Transverse colon (tissue), 4 donors: ENCODE measurements at regions not wholly inside any gene's neighbourhood (a gene's known extent, or its start where the extent isn't known, plus 50 kb on each side); places are given as distances from the start of the nearest gene placed in this dataset.

Source experiments
- DNase-seq: peaks from one replicate; pipeline ENCODE4 v3.0.0-alpha.2; 2019
- H3K27ac ChIP-seq, 4 donors: fragments of 200-600 bp; sonication (generic); 2 replicates each; pipeline ENCODE4 v1.5.1; 2016 to 2018; ENCODE audit warnings: inconsistent platforms in 4 of 4
- H3K27me3 ChIP-seq: fragments of 200-600 bp; sonication (generic); 2 replicates; pipeline ENCODE4 v1.5.1; 2017; ENCODE audit warnings: inconsistent platforms
- H3K36me3 ChIP-seq, 4 donors: fragments of 200-600 bp; sonication (generic); 2 replicates each; pipeline ENCODE4 v1.5.1; 2017 to 2019; ENCODE audit warnings: inconsistent platforms in 4 of 4
- H3K4me1 ChIP-seq, 4 donors: fragments of 200-600 bp; sonication (generic); 2 replicates each; pipeline ENCODE4 v1.5.1; 2017 to 2020; ENCODE audit warnings: inconsistent platforms in 4 of 4
- H3K4me3 ChIP-seq, 4 donors: fragments of 200-600 bp; sonication (generic); 1 replicate in 1 of 4; 2 replicates in 3 of 4; pipeline versions ENCODE4 v1.5.1 to v1.6.1; 2017 to 2019; ENCODE audit warnings: inconsistent platforms in 4 of 4
- H3K9me3 ChIP-seq, 2 donors: fragments of 200-600 bp; sonication (generic); 2 replicates each; pipeline ENCODE4 v1.5.1; 2017 to 2019; ENCODE audit warnings: inconsistent platforms in 2 of 2
- CTCF ChIP-seq, 5 experiments: fragments of 200-600 bp in 3 of 5; fragments of 450-650 bp in 2 of 5; sonication (generic) in 3 of 5; IDR thresholded peaks; 1 replicate in 2 of 5; 2 replicates in 3 of 5; pipeline ENCODE4 v1.5.1; 2016 to 2017; ENCODE audit warnings: antibody characterized with exemption in 5 of 5, inconsistent platforms in 3 of 5, mild to moderate bottlenecking in 2 of 5, moderate library complexity in 1 of 5
- EP300 ChIP-seq: sonication (generic); formaldehyde crosslinking; IDR thresholded peaks from one replicate; pipeline ENCODE4 v1.6.1; 2017; ENCODE audit warnings: antibody characterized with exemption, low read depth
- POLR2A ChIP-seq: fragments of 450-650 bp; IDR thresholded peaks from one replicate; pipeline ENCODE4 v1.6.1; 2016; ENCODE audit warnings: antibody characterized with exemption, mild to moderate bottlenecking, moderate library complexity
- POLR2AphosphoS5 ChIP-seq, 3 donors: sonication (generic); formaldehyde crosslinking; IDR thresholded peaks; one replicate each; pipeline ENCODE4 v1.6.1; 2016; ENCODE audit warnings: antibody characterized with exemption in 3 of 3
- WGBS, 2 donors: methylation state at CpG; one replicate each; pipeline ENCODE4 v1.1.5; 2018; ENCODE audit warnings: low coverage in 1 of 2; 5-methylcytosine and 5-hydroxymethylcytosine counted together
- in situ Hi-C, 4 donors: fragments of 200-750 bp; cut with MboI; loops; one replicate each; pipeline versions ENCODE4 v1.15.0 to v1.15.1; 2017; ENCODE audit warnings: low sequenced_read_pairs in 3 of 4, low pct_ligation_motif_present in 1 of 4, low pct_unique_long_range_greater_than_20kb in 1 of 4
- intact Hi-C: fragments of 100-400 bp; cut with DNase I; formaldehyde crosslinking; loops from one replicate; pipeline ENCODE4 v1.15.1; 2023; ENCODE audit warnings: low total_unique reads

DNA sequence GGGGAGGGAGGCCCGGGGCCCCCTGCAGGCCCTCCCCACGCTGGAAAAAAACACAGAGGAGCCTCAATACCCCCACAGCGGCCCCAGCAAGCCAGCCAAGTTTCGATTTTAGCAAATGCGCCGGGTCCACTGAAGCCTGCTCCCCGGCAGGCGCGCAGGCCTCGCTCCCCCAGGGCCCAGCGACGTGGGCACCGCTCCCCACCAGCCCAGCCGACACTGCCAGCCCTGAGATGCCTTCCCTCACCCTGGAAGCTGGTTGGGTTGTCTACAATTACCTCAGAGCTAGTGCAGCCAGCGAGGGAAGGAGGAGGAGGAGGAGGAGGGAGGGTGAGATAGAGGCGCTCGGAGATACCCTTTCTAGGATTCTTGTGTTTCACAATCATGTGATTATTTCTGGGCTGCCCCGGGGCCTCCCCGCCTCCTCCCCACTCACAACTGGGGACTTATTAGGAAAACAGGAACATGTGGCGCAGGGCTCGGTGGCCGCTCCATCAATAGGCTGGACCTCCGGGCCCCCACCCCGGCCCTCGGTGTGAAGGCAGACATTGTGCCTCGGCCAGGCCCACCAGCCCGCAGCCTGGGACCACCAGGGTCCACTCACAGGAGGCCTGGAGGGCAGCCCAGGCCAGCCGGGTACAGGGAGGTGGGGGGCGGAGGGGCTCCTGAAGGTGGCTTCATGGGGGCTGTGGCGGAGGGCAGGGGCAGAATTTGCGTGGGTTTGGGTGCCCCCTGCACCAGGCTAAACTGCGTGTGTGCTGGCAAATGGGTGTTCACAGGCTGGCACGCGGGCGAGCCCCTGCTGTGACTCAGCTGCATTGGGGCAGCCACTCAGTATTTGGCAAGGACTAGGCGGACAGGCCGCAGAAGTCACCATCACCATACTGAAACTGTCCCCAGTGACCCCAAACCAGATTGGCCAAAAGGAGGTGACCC lies 109.9 kb downstream of the NCOR2 start:
- 34% methylated on average over 33 of the region's 37 CpGs; no CpG with 5 or more reads in 1 of the 2 donors for WGBS, 2 donors
- no peaks in the 10 kb centered on the region for H3K27me3 ChIP-seq
- TF ChIP-seq POLR2A (no peak), POLR2AphosphoS5 (IDR thresholded peaks at IDR 0.05) (peak in 2 of 3 donors; percentile 24 to 52), CTCF (IDR thresholded peaks at IDR 0.05) (no peak)
- intact Hi-C loops (loop anchor here (5.0 kb wide), 1 partner anchor 35 kb away; no protein-coding TSS in a partner anchor), in situ Hi-C loops (no loop called here)
- H3K4me3 ChIP-seq: peak overlapping the region; percentile 9 to 36 (median 22)
- no peaks in the 10 kb centered on the region for H3K9me3 ChIP-seq
- H3K36me3 ChIP-seq: peaks cover 0 to 10% (median 0%) of the 10 kb centered on the region in 4 donors
- H3K27ac ChIP-seq: peak overlapping the region; percentile 84 to 94 (median 86)
- peak; percentile 73 for DNase-seq
- H3K4me1 ChIP-seq: peaks cover 33 to 60% (median 46%) of the 10 kb centered on the region in 4 donors

DNA sequence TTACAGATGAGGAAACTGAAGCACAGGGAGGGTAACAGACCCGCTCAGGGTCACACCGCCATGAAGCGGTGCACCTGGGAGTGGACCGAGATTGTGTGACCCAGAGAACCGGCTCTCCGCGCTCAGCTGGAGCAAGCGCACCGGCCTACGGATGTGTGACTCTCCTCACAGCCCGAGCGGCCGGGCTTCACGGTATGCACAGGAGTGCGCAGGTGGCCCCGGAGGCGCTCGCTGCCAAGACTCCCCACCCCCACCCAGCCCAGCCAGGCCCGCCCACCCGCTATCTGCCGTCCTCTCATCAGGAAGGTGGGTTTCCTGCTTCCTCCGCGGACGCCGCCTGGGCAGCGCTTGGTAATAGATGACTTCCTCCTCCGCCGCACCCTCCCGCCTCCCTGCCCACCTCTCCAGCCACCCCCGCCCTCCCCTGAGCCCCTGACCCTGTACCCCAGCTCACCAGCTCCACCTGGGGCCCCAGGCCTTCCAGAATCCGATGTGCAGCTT lies 110.7 kb downstream of the NCOR2 start:
- Histone ChIP-seq H3K4me3 (peak overlapping the region in 3 of 4 donors; percentile 22 to 36 (median 23)), H3K27ac (peak overlapping the region; percentile 84 to 94 (median 86)), H3K4me1 (peaks cover 34 to 69% (median 48%) of the 10 kb centered on the region in 4 donors), H3K27me3 (no peaks in the 10 kb centered on the region), H3K9me3 (no peaks in the 10 kb centered on the region), H3K36me3 (peaks cover 0 to 10% (median 0%) of the 10 kb centered on the region in 4 donors)
- intact Hi-C loops: loop anchor here (5.0 kb wide), 1 partner anchor 34 kb away; no protein-coding TSS in a partner anchor
- peak; percentile 61 for DNase-seq
- TF ChIP-seq EP300: no peak
- no peak for TF ChIP-seq POLR2A
- TF ChIP-seq CTCF (IDR thresholded peaks at IDR 0.05): no peak
- TF ChIP-seq POLR2AphosphoS5 (IDR thresholded peaks at IDR 0.05): no peak
- in situ Hi-C loops: no loop called here
- WGBS, 2 donors: 20 to 57% methylated on average over 1 to 21 of the region's 31 CpGs

DNA sequence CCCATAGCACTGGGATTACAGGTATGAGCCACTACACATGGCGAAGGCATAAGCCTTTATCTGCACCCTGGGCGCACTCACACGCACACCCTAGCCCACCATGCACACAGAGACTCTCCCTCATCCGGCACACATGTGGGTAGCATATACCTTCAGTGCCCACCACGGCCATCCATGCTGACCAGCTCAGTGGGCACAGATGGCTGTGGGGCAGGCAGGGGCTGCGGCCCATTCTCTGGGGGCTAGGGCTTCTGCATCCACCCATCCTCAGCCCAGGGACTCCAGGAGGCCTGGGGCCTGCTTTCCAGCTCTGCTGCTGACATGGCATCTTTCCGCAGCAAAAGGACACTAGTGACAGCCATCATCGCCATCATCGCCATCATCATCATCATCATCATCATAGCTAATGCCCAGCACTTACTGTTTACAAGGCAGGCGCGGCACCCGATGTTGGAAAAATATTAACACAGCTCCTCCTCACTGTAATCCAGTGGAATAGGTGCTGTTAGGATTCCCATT lies 111.2 kb downstream of the NCOR2 start:
- in situ Hi-C loops (no loop called here), intact Hi-C loops (loop anchor here (5.0 kb wide), 1 partner anchor 34 kb away; no protein-coding TSS in a partner anchor)
- TF ChIP-seq EP300 (no peak), POLR2A (no peak), CTCF (IDR thresholded peaks at IDR 0.05) (no peak), POLR2AphosphoS5 (IDR thresholded peaks at IDR 0.05) (no peak)
- DNase-seq: no peak
- H3K4me3 ChIP-seq: peak overlapping the region in 1 of 4 donors; percentile 22
- 90% methylated on average over 12 of the region's 12 CpGs; no CpG with 5 or more reads in 1 of the 2 donors for WGBS, 2 donors
- peaks cover 0 to 10% (median 0%) of the 10 kb centered on the region in 4 donors for H3K36me3 ChIP-seq
- H3K4me1 ChIP-seq: peaks cover 34 to 70% (median 48%) of the 10 kb centered on the region in 4 donors
- H3K9me3 ChIP-seq: no peaks in the 10 kb centered on the region
- peak overlapping the region; percentile 84 to 94 (median 86) for H3K27ac ChIP-seq
- H3K27me3 ChIP-seq: no peaks in the 10 kb centered on the region

GRCh38 chr12:124455336-124455735 lies 112.1 kb downstream of the NCOR2 start:
- no peak overlapping the region for H3K4me3 ChIP-seq
- peaks cover 34 to 70% (median 48%) of the 10 kb centered on the region in 4 donors for H3K4me1 ChIP-seq
- no peaks in the 10 kb centered on the region for H3K9me3 ChIP-seq
- in situ Hi-C loops: no loop called here
- H3K36me3 ChIP-seq: peaks cover 0 to 10% (median 0%) of the 10 kb centered on the region in 4 donors
- DNase-seq: no peak
- intact Hi-C loops: loop anchor here (5.0 kb wide), 1 partner anchor 33 kb away; no protein-coding TSS in a partner anchor
- H3K27me3 ChIP-seq: no peaks in the 10 kb centered on the region
- peak overlapping the region; percentile 84 to 94 (median 86) for H3K27ac ChIP-seq
- WGBS, 2 donors: 80% methylated on average over 9 of the region's 9 CpGs; no CpG with 5 or more reads in 1 of the 2 donors
- no peak for TF ChIP-seq EP300
- TF ChIP-seq POLR2AphosphoS5 (IDR thresholded peaks at IDR 0.05): no peak
- TF ChIP-seq POLR2A: no peak
- TF ChIP-seq CTCF (IDR thresholded peaks at IDR 0.05): no peak
